ENCODE measurements at regions not wholly inside any gene's neighbourhood (a gene's known extent, or its start where the extent isn't known, plus 50 kb on each side); places are given as distances from the start of the nearest gene placed in this dataset.

- TF ChIP-seq EZH2phosphoT487 (IDR thresholded peaks at IDR 0.05; ENCODE audit: insufficient read depth, low read depth) (no peak), EZH2 (IDR thresholded peaks at IDR 0.05; ENCODE audit: insufficient read depth, poor library complexity, severe bottlenecking) (no peak)
These were observed 313.6 kb downstream of the ALDH8A1 start for GRCh38 chr6:134636186-134636799.
